GM12801 (cell line): ENCODE measurements at regions not wholly inside any gene's neighbourhood (a gene's known extent, or its start where the extent isn't known, plus 50 kb on each side); places are given as distances from the start of the nearest gene placed in this dataset.

Experiments used
- TF ChIP-seq, protein P1 (sequence below): IDR thresholded peaks from one replicate; pipeline ENCODE4 v1.5.1; 2011; ENCODE audit warnings: control low read depth; ENCODE audit not compliant: insufficient read length; ENCODE audit errors: extremely low read depth

DNA sequence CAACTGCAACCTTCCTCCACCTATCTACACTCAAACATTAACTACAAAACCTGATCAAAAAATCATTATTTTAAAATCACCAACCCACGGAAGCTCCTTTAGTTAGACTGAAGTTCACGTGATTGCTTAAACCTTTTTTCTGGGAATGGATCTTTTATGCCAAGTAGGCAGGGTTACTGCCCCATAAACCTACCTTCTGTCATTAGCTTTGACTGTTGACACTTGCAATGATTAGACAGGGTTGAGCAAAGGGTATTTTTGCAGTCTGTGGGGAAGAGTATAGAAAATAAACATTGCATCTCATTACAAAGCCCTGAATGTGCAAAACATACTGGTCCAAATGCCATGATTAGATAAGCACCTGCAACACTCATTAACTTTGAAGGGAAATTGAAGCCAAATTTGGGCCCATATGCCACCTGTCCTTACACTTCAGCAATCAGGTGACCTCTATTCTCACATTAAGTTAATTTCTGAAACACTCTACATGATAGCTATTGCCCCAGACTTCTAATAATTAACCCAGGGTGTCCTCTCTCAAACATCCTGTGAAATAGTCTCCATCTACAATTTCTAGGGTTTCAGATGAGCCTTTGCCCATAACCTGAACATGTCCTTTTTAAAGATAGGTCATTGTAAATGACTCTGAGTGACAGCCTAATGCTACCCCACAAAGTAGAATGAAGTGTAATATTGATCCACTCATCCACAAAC lies 156.0 kb upstream of the PLEKHG7 start:
- TF ChIP-seq, protein P1, sequence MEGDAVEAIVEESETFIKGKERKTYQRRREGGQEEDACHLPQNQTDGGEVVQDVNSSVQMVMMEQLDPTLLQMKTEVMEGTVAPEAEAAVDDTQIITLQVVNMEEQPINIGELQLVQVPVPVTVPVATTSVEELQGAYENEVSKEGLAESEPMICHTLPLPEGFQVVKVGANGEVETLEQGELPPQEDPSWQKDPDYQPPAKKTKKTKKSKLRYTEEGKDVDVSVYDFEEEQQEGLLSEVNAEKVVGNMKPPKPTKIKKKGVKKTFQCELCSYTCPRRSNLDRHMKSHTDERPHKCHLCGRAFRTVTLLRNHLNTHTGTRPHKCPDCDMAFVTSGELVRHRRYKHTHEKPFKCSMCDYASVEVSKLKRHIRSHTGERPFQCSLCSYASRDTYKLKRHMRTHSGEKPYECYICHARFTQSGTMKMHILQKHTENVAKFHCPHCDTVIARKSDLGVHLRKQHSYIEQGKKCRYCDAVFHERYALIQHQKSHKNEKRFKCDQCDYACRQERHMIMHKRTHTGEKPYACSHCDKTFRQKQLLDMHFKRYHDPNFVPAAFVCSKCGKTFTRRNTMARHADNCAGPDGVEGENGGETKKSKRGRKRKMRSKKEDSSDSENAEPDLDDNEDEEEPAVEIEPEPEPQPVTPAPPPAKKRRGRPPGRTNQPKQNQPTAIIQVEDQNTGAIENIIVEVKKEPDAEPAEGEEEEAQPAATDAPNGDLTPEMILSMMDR: no peak

DNA sequence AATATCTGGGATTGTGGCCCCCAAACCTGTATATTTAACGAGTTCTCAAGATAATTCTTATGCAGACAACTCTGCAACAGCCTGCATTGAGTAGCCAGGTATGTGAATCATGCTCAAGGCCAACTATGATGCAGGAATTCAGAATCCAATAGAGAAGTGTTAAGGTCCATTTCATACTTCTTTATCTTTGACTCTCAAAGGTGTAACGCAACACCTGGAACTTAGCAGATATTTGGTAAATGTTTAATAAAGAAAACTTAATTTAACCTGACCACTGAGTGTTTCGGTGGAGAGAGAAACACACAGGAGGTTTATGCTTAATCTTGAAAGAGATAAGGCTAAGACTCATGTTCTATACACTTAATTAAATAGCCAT lies 156.5 kb upstream of the PLEKHG7 start:
- TF ChIP-seq, protein P1: no peak

DNA sequence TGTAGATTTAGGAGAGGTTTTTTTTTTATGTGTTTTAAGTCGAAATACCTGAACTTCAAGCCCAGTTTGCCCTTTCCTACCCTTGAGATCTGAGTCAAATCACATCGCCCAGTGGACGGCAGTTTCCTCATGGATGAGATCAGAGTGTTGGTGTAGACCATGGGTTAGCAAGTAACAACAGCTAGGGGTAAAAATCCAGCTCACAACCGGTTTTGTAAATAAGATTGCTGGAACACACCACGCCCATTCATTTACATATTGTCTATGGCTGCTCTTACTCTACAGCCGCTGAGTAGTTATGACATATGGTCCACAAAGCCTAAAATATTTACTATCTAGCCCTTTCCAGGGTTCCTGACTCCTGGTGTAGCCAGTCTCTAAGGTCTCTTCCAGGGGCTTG lies 158.5 kb upstream of the PLEKHG7 start:
- TF ChIP-seq, protein P1: no peak

DNA sequence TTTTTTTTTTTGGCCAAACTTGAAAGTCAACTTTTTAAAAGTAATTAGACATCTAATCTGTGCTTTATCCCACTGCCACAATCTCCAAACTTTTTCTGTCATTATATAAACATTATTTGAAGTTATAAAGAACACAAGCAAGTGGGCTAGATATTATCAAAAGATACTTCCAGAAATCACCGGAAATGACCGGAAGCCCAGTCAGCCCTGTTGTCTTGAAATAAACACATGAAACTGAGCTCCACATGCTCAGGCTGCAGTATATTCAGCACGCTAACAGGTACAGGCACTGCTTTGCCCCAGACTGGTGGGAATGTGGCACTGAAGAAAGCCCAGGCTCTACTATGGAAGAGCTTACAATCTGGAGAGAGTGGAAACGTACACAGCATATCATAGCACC lies 158.9 kb upstream of the PLEKHG7 start:
- TF ChIP-seq, protein P1: no peak

DNA sequence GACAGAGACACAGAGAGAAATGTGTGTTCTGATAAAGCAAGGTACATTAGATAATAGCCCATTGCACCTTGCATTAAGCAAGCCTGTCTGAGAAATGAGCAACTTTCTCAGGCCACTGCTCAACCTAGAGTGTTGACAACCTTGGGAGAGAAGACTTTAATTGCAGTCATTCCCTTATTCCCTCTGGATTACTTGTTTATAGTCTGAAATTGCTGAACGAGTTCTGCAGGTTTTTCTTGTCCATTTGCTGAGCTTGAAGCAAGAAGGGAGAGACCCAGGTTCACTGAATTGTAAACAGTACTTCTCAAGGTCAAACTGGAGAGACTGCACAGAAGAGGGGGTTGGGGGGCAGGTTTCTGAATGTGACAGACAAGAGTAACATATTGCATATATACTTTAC lies 159.4 kb upstream of the PLEKHG7 start:
- TF ChIP-seq, protein P1: no peak

DNA sequence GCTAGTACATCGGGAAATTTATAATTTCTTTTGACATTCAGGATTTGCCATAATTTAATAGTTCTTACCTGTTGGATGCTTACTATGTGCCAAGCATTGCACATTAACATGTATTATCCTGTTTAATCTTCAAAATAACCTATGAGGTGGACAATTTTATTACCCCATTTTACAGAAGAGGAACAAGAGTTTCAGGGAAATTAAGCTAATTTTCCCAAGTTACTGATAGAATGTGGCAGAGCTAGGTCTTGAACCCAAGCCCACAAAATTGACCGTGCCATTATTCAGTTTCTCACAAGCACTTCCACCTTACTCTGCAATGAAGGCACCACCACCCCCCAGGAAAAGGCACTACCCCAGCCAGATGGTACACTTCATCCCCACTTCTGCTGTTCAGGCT lies 161.1 kb upstream of the PLEKHG7 start:
- TF ChIP-seq, protein P1: no peak

DNA sequence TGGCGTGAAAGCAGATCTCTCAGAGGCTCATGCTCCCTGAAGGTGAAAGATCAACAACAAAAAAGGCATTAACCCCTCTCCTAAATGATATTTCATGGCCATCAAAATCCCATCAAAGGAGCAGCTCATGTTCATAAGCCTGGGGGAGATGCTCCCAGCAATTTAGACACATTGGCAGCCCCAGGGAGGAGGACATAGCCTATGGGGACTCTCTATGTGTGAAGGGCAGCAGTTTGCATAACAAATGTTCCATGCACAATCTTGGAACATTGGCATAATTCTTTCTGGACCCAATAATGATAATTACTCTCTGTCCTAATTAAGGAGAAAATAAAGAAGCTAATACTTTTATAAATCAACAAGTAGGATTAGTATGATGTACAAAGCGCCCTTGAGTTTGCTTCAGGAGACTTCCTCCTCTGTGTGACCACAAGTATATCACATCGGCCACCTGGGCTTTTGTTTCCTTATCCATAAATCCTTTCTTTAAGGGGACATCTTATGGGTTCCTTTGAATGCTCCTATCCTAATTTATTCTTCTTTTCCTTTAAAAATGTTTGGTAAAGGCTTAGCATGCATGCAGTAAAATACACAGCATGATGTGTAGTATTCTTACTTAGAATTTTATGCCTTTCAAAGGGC lies 161.9 kb upstream of the PLEKHG7 start:
- TF ChIP-seq, protein P1: no peak
